SH-SY5Y (cell line): ENCODE measurements at regions not wholly inside any gene's neighbourhood (a gene's known extent, or its start where the extent isn't known, plus 50 kb on each side); places are given as distances from the start of the nearest gene placed in this dataset.

Experiments used
- GATA2 ChIP-seq: IDR thresholded peaks from 2 replicates; pipeline ENCODE4 v1.6.1; 2011; ENCODE audit warnings: mild to moderate bottlenecking, low read depth, low read length
- GATA3 ChIP-seq: IDR thresholded peaks from 2 replicates; pipeline ENCODE4 v1.6.1; 2011; ENCODE audit warnings: low read depth, mild to moderate bottlenecking, low read length, moderate library complexity

GRCh38 chr10:129329385-129330055 is 137.5 kb upstream of the MGMT start:
- TF ChIP-seq GATA2 (no peak), GATA3 (no peak)
